K562 (cell line): ENCODE measurements at regions not wholly inside any gene's neighbourhood (a gene's known extent, or its start where the extent isn't known, plus 50 kb on each side); places are given as distances from the start of the nearest gene placed in this dataset.
A peak's percentile ranks its signal among the peaks of the same experiment; 100 is the strongest.

ENCODE experiments used
- BACH1 ChIP-seq: fragments of 200-800 bp; sonication (Bioruptor generic); IDR thresholded peaks from 2 replicates; pipeline ENCODE4 v1.6.1; 2016; ENCODE audit warnings: missing genetic modification characterization, missing compliant biosample characterization
- CHD1 ChIP-seq: fragments of 200-600 bp; sonication (generic); IDR thresholded peaks from one replicate; pipeline ENCODE4 v1.6.1; 2012; ENCODE audit warnings: mild to moderate bottlenecking, moderate library complexity, low read length, inconsistent platforms
- CREM ChIP-seq: IDR thresholded peaks from 2 replicates; pipeline ENCODE4 v1.6.1; 2014; ENCODE audit warnings: antibody characterized with exemption, low read depth
- GABPB1 ChIP-seq: sonication (generic); formaldehyde crosslinking; IDR thresholded peaks from 2 replicates; pipeline ENCODE4 v1.8.0; 2022; ENCODE audit warnings: mild to moderate bottlenecking, missing genetic modification reagents
- GTF2E2 ChIP-seq: fragments of 200-800 bp; sonication (Bioruptor generic); IDR thresholded peaks from 2 replicates; pipeline ENCODE4 v1.6.1; 2016; ENCODE audit warnings: missing genetic modification characterization, missing compliant biosample characterization
- HDAC6 ChIP-seq: IDR thresholded peaks from 2 replicates; pipeline ENCODE4 v1.6.1; 2012; ENCODE audit warnings: low read depth, mild to moderate bottlenecking, control low read depth, inconsistent platforms, low read length, moderate library complexity
- IFI16 ChIP-seq: fragments of 250-450 bp; sonication (Bioruptor Pico); IDR thresholded peaks from 2 replicates; pipeline ENCODE4 v2.1.2; 2022; ENCODE audit warnings: mild to moderate bottlenecking, inconsistent platforms
- IRF1 ChIP-seq: sonication (generic); formaldehyde crosslinking; IDR thresholded peaks from 2 replicates; pipeline ENCODE4 v1.8.0; 2022; ENCODE audit warnings: missing genetic modification reagents, mild to moderate bottlenecking, borderline replicate concordance
- LCOR ChIP-seq: sonication (generic); formaldehyde crosslinking; IDR thresholded peaks from 2 replicates; pipeline ENCODE4 v1.8.0; 2022; ENCODE audit warnings: mild to moderate bottlenecking, missing genetic modification reagents
- MEF2A ChIP-seq: IDR thresholded peaks from 2 replicates; pipeline ENCODE4 v1.6.1; 2011; ENCODE audit warnings: low read depth, mild to moderate bottlenecking, low read length, moderate library complexity; ENCODE audit not compliant: control insufficient read depth
- MTA1 ChIP-seq: fragments of 450-650 bp; IDR thresholded peaks from 2 replicates; pipeline ENCODE4 v1.6.1; 2017; ENCODE audit warnings: borderline replicate concordance
- NR3C1 ChIP-seq: sonication (generic); formaldehyde crosslinking; IDR thresholded peaks from 2 replicates; pipeline ENCODE4 v1.8.1; 2022; ENCODE audit warnings: missing genetic modification reagents
- OTX1 ChIP-seq: fragments of 450-650 bp; formaldehyde crosslinking; IDR thresholded peaks from 2 replicates; pipeline ENCODE4 v1.4.0; 2022; ENCODE audit warnings: mild to moderate bottlenecking
- STAT5A ChIP-seq: IDR thresholded peaks from 2 replicates; pipeline ENCODE4 v1.6.1; 2012; ENCODE audit warnings: low read length, inconsistent platforms, borderline replicate concordance
- TFAP4 ChIP-seq: sonication (generic); formaldehyde crosslinking; IDR thresholded peaks from 2 replicates; pipeline ENCODE4 v1.8.0; 2022; ENCODE audit warnings: missing genetic modification reagents, mild to moderate bottlenecking, moderate library complexity, borderline replicate concordance
- ZNF133 ChIP-seq: fragments of 250-450 bp; sonication (Bioruptor Pico); IDR thresholded peaks from 2 replicates; pipeline ENCODE4 v1.4.0; 2020; ENCODE audit warnings: mild to moderate bottlenecking
- ZNF318 ChIP-seq, 2 experiments: fragments of 450-650 bp; IDR thresholded peaks; 2 replicates each; pipeline ENCODE4 v1.6.1; 2016; ENCODE audit warnings: mild to moderate bottlenecking in 2 of 2, borderline replicate concordance in 1 of 2, low read depth in 1 of 2, moderate library complexity in 1 of 2
- ZNF707 ChIP-seq: fragments of 250-450 bp; sonication (Bioruptor Pico); conservative IDR thresholded peaks from 2 replicates; pipeline ENCODE4 v1.8.0; 2022; ENCODE audit warnings: inconsistent platforms, mild to moderate bottlenecking, moderate library complexity

GRCh38 chr6:39992861-39993622 lies 58.8 kb upstream of the MOCS1 start (continued):
- TF ChIP-seq ZNF318 (IDR thresholded peaks at IDR 0.05; ENCODE audit: borderline replicate concordance in 1 of 2, low read depth in 1 of 2) (peak in 1 of 2 experiments; percentile 17; a peak in 1 of 4 replicates), MEF2A (no peak), TFAP4 (CRISPR knock-in tag) (no peak; the same call in 1 of the 2 replicates), IRF1 (CRISPR knock-in tag) (no peak), GTF2E2 (tag) (no peak), GABPB1 (CRISPR knock-in tag) (no peak), STAT5A (peak; percentile 45; the same call in 1 of the 2 replicates), MTA1 (no peak), CHD1 (no peak), BACH1 (tag) (peak; percentile 76), HDAC6 (no peak), LCOR (no peak), OTX1 (CRISPR knock-in tag) (0 out of 2 replicates have a peak, but pooled peaks have one; percentile 41), ZNF707 (CRISPR knock-in tag) (peak; percentile 59), CREM (no peak), ZNF133 (CRISPR knock-in tag) (no peak), NR3C1 (no peak), IFI16 (CRISPR knock-in tag) (no peak)
